ENCODE measurements at regions not wholly inside any gene's neighbourhood (a gene's known extent, or its start where the extent isn't known, plus 50 kb on each side); places are given as distances from the start of the nearest gene placed in this dataset.

GRCh38 chr2:219766658-219767057, 139.2 kb downstream of the SLC4A3 start:
- peaks cover 0 to 10% of the 10 kb centered on the region in 2 experiments for H3K9me3 ChIP-seq (ENCODE audit: control insufficient read depth in 1 of 2, insufficient read depth in 1 of 2, low read length in 2 of 2)
- TF ChIP-seq, protein P1, sequence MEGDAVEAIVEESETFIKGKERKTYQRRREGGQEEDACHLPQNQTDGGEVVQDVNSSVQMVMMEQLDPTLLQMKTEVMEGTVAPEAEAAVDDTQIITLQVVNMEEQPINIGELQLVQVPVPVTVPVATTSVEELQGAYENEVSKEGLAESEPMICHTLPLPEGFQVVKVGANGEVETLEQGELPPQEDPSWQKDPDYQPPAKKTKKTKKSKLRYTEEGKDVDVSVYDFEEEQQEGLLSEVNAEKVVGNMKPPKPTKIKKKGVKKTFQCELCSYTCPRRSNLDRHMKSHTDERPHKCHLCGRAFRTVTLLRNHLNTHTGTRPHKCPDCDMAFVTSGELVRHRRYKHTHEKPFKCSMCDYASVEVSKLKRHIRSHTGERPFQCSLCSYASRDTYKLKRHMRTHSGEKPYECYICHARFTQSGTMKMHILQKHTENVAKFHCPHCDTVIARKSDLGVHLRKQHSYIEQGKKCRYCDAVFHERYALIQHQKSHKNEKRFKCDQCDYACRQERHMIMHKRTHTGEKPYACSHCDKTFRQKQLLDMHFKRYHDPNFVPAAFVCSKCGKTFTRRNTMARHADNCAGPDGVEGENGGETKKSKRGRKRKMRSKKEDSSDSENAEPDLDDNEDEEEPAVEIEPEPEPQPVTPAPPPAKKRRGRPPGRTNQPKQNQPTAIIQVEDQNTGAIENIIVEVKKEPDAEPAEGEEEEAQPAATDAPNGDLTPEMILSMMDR (IDR thresholded peaks at IDR 0.05), result no peak
- DNase-seq, result no peak
- no peaks in the 10 kb centered on the region for H3K4me1 ChIP-seq (ENCODE audit: insufficient read depth, low read length)
- H3K27me3 ChIP-seq (ENCODE audit: control insufficient read depth in 1 of 2, insufficient read depth in 2 of 2, low read length in 2 of 2), result no peaks in the 10 kb centered on the region
- no peak overlapping the region for H3K4me3 ChIP-seq (ENCODE audit: low read length)
- Mint-ChIP-seq H3K4me1 (ENCODE audit: low read depth) (no peaks in the 10 kb centered on the region), H3K36me3 (ENCODE audit: low read depth) (no peaks in the 10 kb centered on the region), H3K27me3 (peaks cover 5% of the 10 kb centered on the region), H3K27ac (no peak overlapping the region), H3K4me3 (no peak overlapping the region), H3K9me3 (no peaks in the 10 kb centered on the region)
- ATAC-seq (ENCODE audit: poor library complexity), result no peak
- intact Hi-C loops (cut with DNase I, micrococcal nuclease), result no loop called here
- no peaks in the 10 kb centered on the region for H3K36me3 ChIP-seq (ENCODE audit: insufficient read depth, low read length)
- POLR2A ChIA-PET, result no interaction called here
- H3K27ac ChIP-seq (ENCODE audit: low read depth in 1 of 2, low read length in 2 of 2), result no peak overlapping the region
- CTCF ChIA-PET, result no interaction called here

- TF ChIP-seq, protein P1 (IDR thresholded peaks at IDR 0.05), result no peak
- no peak overlapping the region for H3K4me3 ChIP-seq (ENCODE audit: low read length)
- H3K4me3 Mint-ChIP-seq, result no peak overlapping the region
- POLR2A ChIA-PET, result no interaction called here
- no peaks in the 10 kb centered on the region for H3K4me1 Mint-ChIP-seq (ENCODE audit: low read depth)
- peaks cover 5% of the 10 kb centered on the region for H3K27me3 Mint-ChIP-seq
- CTCF ChIA-PET, result no interaction called here
- H3K36me3 ChIP-seq (ENCODE audit: insufficient read depth, low read length), result no peaks in the 10 kb centered on the region
- peaks cover 0 to 8% of the 10 kb centered on the region in 2 experiments for H3K9me3 ChIP-seq (ENCODE audit: control insufficient read depth in 1 of 2, insufficient read depth in 1 of 2, low read length in 2 of 2)
- no peaks in the 10 kb centered on the region for H3K36me3 Mint-ChIP-seq (ENCODE audit: low read depth)
- H3K4me1 ChIP-seq (ENCODE audit: insufficient read depth, low read length), result no peaks in the 10 kb centered on the region
- H3K27me3 ChIP-seq (ENCODE audit: control insufficient read depth in 1 of 2, insufficient read depth in 2 of 2, low read length in 2 of 2), result no peaks in the 10 kb centered on the region
- ATAC-seq (ENCODE audit: poor library complexity) (no peak), DNase-seq (no peak)
- H3K9me3 Mint-ChIP-seq, result no peaks in the 10 kb centered on the region
- H3K27ac ChIP-seq (ENCODE audit: low read depth in 1 of 2, low read length in 2 of 2), result no peak overlapping the region
- intact Hi-C loops (cut with DNase I, micrococcal nuclease), result no loop called here
- H3K27ac Mint-ChIP-seq, result no peak overlapping the region
Measured at GRCh38 chr2:219769090-219769910, 141.9 kb downstream of the SLC4A3 start.

DNA sequence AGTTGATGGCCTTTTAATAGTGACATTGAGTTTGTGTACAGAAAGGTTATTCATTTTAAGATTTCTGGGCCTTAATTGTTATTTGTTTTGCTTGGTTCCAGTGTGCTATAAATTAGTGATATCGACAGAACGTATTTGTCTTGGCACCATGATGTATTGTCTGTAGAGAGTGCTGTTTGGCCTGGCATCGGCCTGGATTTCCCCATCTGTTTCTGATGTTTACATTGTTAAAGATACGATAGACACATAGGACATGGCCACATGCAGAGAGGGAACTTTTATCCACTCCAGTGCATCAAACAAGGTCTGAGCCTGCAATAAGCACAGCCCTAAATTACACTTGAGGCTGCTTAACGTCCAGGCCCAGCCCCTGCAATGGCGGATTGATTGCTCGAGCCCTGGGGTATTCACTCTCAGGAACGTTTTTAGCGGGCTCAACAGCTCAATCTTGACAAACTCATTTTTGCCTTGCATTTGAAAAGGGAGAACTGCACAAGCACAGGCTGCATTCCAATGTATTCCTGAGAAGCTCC, 144.7 kb downstream of the SLC4A3 start:
- Mint-ChIP-seq H3K27me3 (peaks cover 11% of the 10 kb centered on the region), H3K27ac (no peak overlapping the region), H3K4me1 (ENCODE audit: low read depth) (no peaks in the 10 kb centered on the region), H3K9me3 (no peaks in the 10 kb centered on the region), H3K4me3 (no peak overlapping the region), H3K36me3 (ENCODE audit: low read depth) (no peaks in the 10 kb centered on the region)
- intact Hi-C loops (cut with DNase I, micrococcal nuclease), result no loop called here
- H3K4me1 ChIP-seq (ENCODE audit: insufficient read depth, low read length), result no peaks in the 10 kb centered on the region
- TF ChIP-seq, protein P1 (IDR thresholded peaks at IDR 0.05), result no peak
- H3K36me3 ChIP-seq (ENCODE audit: insufficient read depth, low read length), result no peaks in the 10 kb centered on the region
- ATAC-seq (ENCODE audit: poor library complexity) (no peak), DNase-seq (no peak)
- no peak overlapping the region for H3K4me3 ChIP-seq (ENCODE audit: low read length)
- H3K27me3 ChIP-seq (ENCODE audit: control insufficient read depth in 1 of 2, insufficient read depth in 2 of 2, low read length in 2 of 2), result no peaks in the 10 kb centered on the region
- no peak overlapping the region for H3K27ac ChIP-seq (ENCODE audit: low read depth in 1 of 2, low read length in 2 of 2)
- H3K9me3 ChIP-seq (ENCODE audit: control insufficient read depth in 1 of 2, insufficient read depth in 1 of 2, low read length in 2 of 2), result peaks cover 0 to 5% of the 10 kb centered on the region in 2 experiments
- ChIA-PET POLR2A (no interaction called here), CTCF (no interaction called here)
